ENCODE measurements at regions not wholly inside any gene's neighbourhood (a gene's known extent, or its start where the extent isn't known, plus 50 kb on each side); places are given as distances from the start of the nearest gene placed in this dataset.

- Histone ChIP-seq H3K27ac (ENCODE audit: low read length) (no peak overlapping the region), H3K36me3 (ENCODE audit: control insufficient read depth, insufficient read depth, low read length) (no peaks in the 10 kb centered on the region), H3K4me3 (ENCODE audit: low read length) (no peak overlapping the region), H3K27me3 (ENCODE audit: control insufficient read depth, insufficient read depth, low read length) (no peaks in the 10 kb centered on the region), H3K9me3 (replicated peaks; ENCODE audit: control insufficient read depth, low read depth, low read length) (no peaks in the 10 kb centered on the region), H3K4me1 (ENCODE audit: control insufficient read depth, insufficient read depth, low read length) (peaks cover 7% of the 10 kb centered on the region)
- WGBS (ENCODE audit: insufficient coverage) = no CpG with 5 or more reads among the region's 1 CpG
- no peak for DNase-seq
These were observed 719.5 kb downstream of the SLC4A3 start for GRCh38 chr2:220346919-220347318.

- H3K4me1 ChIP-seq (ENCODE audit: control insufficient read depth, insufficient read depth, low read length) = peaks cover 7% of the 10 kb centered on the region
- no peak overlapping the region for H3K4me3 ChIP-seq (ENCODE audit: low read length)
- DNase-seq = peak; percentile 84
- WGBS (ENCODE audit: insufficient coverage) = 17% methylated on average over 1 of the region's 2 CpGs
- no peak overlapping the region for H3K27ac ChIP-seq (ENCODE audit: low read length)
- no peaks in the 10 kb centered on the region for H3K36me3 ChIP-seq (ENCODE audit: control insufficient read depth, insufficient read depth, low read length)
- no peaks in the 10 kb centered on the region for H3K9me3 ChIP-seq (replicated peaks; ENCODE audit: control insufficient read depth, low read depth, low read length)
- H3K27me3 ChIP-seq (ENCODE audit: control insufficient read depth, insufficient read depth, low read length) = no peaks in the 10 kb centered on the region
These were observed 720.2 kb downstream of the SLC4A3 start for GRCh38 chr2:220347626-220348025.

- no peaks in the 10 kb centered on the region for H3K27me3 ChIP-seq (ENCODE audit: control insufficient read depth, insufficient read depth, low read length)
These were observed 720.8 kb downstream of the SLC4A3 start for GRCh38 chr2:220348206-220348605.

GRCh38 chr2:220353897-220354296 is 726.5 kb downstream of the SLC4A3 start:
- H3K4me3 ChIP-seq (ENCODE audit: low read length) = no peak overlapping the region
- no peaks in the 10 kb centered on the region for H3K36me3 ChIP-seq (ENCODE audit: control insufficient read depth, insufficient read depth, low read length)
- no peak overlapping the region for H3K27ac ChIP-seq (ENCODE audit: low read length)
- no peak for DNase-seq
- no peaks in the 10 kb centered on the region for H3K4me1 ChIP-seq (ENCODE audit: control insufficient read depth, insufficient read depth, low read length)
- no peaks in the 10 kb centered on the region for H3K9me3 ChIP-seq (replicated peaks; ENCODE audit: control insufficient read depth, low read depth, low read length)
- H3K27me3 ChIP-seq (ENCODE audit: control insufficient read depth, insufficient read depth, low read length) = no peaks in the 10 kb centered on the region

More at GRCh38 chr2:220348206-220348605, 720.8 kb downstream of the SLC4A3 start:
- no CpG with 5 or more reads among the region's 2 CpGs for WGBS (ENCODE audit: insufficient coverage)
- peak; percentile 94 for DNase-seq
- H3K27ac ChIP-seq (ENCODE audit: low read length) = no peak overlapping the region
- H3K9me3 ChIP-seq (replicated peaks; ENCODE audit: control insufficient read depth, low read depth, low read length) = no peaks in the 10 kb centered on the region
- H3K4me3 ChIP-seq (ENCODE audit: low read length) = no peak overlapping the region
- H3K4me1 ChIP-seq (ENCODE audit: control insufficient read depth, insufficient read depth, low read length) = peaks cover 7% of the 10 kb centered on the region
- H3K36me3 ChIP-seq (ENCODE audit: control insufficient read depth, insufficient read depth, low read length) = no peaks in the 10 kb centered on the region

- Histone ChIP-seq H3K36me3 (ENCODE audit: control insufficient read depth, insufficient read depth, low read length) (no peaks in the 10 kb centered on the region), H3K27me3 (ENCODE audit: control insufficient read depth, insufficient read depth, low read length) (no peaks in the 10 kb centered on the region), H3K4me1 (ENCODE audit: control insufficient read depth, insufficient read depth, low read length) (no peaks in the 10 kb centered on the region), H3K27ac (ENCODE audit: low read length) (no peak overlapping the region), H3K4me3 (ENCODE audit: low read length) (no peak overlapping the region), H3K9me3 (replicated peaks; ENCODE audit: control insufficient read depth, low read depth, low read length) (no peaks in the 10 kb centered on the region)
- WGBS (ENCODE audit: insufficient coverage) = no CpG with 5 or more reads among the region's 1 CpG
- DNase-seq = no peak
These were observed 728.6 kb downstream of the SLC4A3 start for GRCh38 chr2:220356076-220356475.

GRCh38 chr2:220365023-220365422 is 737.6 kb downstream of the SLC4A3 start:
- WGBS (ENCODE audit: insufficient coverage) = 67% methylated on average over 1 of the region's 2 CpGs
- Histone ChIP-seq H3K4me3 (ENCODE audit: low read length) (no peak overlapping the region), H3K36me3 (ENCODE audit: control insufficient read depth, insufficient read depth, low read length) (no peaks in the 10 kb centered on the region), H3K4me1 (ENCODE audit: control insufficient read depth, insufficient read depth, low read length) (no peaks in the 10 kb centered on the region), H3K9me3 (replicated peaks; ENCODE audit: control insufficient read depth, low read depth, low read length) (no peaks in the 10 kb centered on the region), H3K27me3 (ENCODE audit: control insufficient read depth, insufficient read depth, low read length) (no peaks in the 10 kb centered on the region), H3K27ac (ENCODE audit: low read length) (no peak overlapping the region)
- DNase-seq = no peak

GRCh38 chr2:220366765-220367164 is 739.3 kb downstream of the SLC4A3 start:
- Histone ChIP-seq H3K4me1 (ENCODE audit: control insufficient read depth, insufficient read depth, low read length) (no peaks in the 10 kb centered on the region), H3K27me3 (ENCODE audit: control insufficient read depth, insufficient read depth, low read length) (no peaks in the 10 kb centered on the region), H3K36me3 (ENCODE audit: control insufficient read depth, insufficient read depth, low read length) (no peaks in the 10 kb centered on the region), H3K4me3 (ENCODE audit: low read length) (no peak overlapping the region), H3K27ac (ENCODE audit: low read length) (no peak overlapping the region), H3K9me3 (replicated peaks; ENCODE audit: control insufficient read depth, low read depth, low read length) (no peaks in the 10 kb centered on the region)
- no CpG with 5 or more reads among the region's 1 CpG for WGBS (ENCODE audit: insufficient coverage)
- DNase-seq = no peak

- H3K27me3 ChIP-seq (ENCODE audit: control insufficient read depth, insufficient read depth, low read length) = no peaks in the 10 kb centered on the region
- no peak overlapping the region for H3K4me3 ChIP-seq (ENCODE audit: low read length)
- no peaks in the 10 kb centered on the region for H3K4me1 ChIP-seq (ENCODE audit: control insufficient read depth, insufficient read depth, low read length)
- no peak for DNase-seq
- H3K27ac ChIP-seq (ENCODE audit: low read length) = no peak overlapping the region
- H3K36me3 ChIP-seq (ENCODE audit: control insufficient read depth, insufficient read depth, low read length) = no peaks in the 10 kb centered on the region
- H3K9me3 ChIP-seq (replicated peaks; ENCODE audit: control insufficient read depth, low read depth, low read length) = no peaks in the 10 kb centered on the region
These were observed 743.3 kb downstream of the SLC4A3 start for GRCh38 chr2:220370764-220371163.

GRCh38 chr2:220371211-220371610 is 743.8 kb downstream of the SLC4A3 start:
- Histone ChIP-seq H3K9me3 (replicated peaks; ENCODE audit: control insufficient read depth, low read depth, low read length) (no peaks in the 10 kb centered on the region), H3K4me1 (ENCODE audit: control insufficient read depth, insufficient read depth, low read length) (no peaks in the 10 kb centered on the region), H3K27ac (ENCODE audit: low read length) (no peak overlapping the region), H3K27me3 (ENCODE audit: control insufficient read depth, insufficient read depth, low read length) (no peaks in the 10 kb centered on the region), H3K4me3 (ENCODE audit: low read length) (no peak overlapping the region), H3K36me3 (ENCODE audit: control insufficient read depth, insufficient read depth, low read length) (no peaks in the 10 kb centered on the region)
- no peak for DNase-seq
- WGBS (ENCODE audit: insufficient coverage) = no CpG with 5 or more reads among the region's 2 CpGs

- H3K9me3 ChIP-seq (replicated peaks; ENCODE audit: control insufficient read depth, low read depth, low read length) = no peaks in the 10 kb centered on the region
- DNase-seq = no peak
- H3K27ac ChIP-seq (ENCODE audit: low read length) = no peak overlapping the region
- no peaks in the 10 kb centered on the region for H3K27me3 ChIP-seq (ENCODE audit: control insufficient read depth, insufficient read depth, low read length)
- WGBS (ENCODE audit: insufficient coverage) = no CpG with 5 or more reads among the region's 2 CpGs
- H3K36me3 ChIP-seq (ENCODE audit: control insufficient read depth, insufficient read depth, low read length) = no peaks in the 10 kb centered on the region
- H3K4me3 ChIP-seq (ENCODE audit: low read length) = no peak overlapping the region
- no peaks in the 10 kb centered on the region for H3K4me1 ChIP-seq (ENCODE audit: control insufficient read depth, insufficient read depth, low read length)
These were observed 746.4 kb downstream of the SLC4A3 start for GRCh38 chr2:220373878-220374277.

- Histone ChIP-seq H3K4me1 (ENCODE audit: control insufficient read depth, insufficient read depth, low read length) (no peaks in the 10 kb centered on the region), H3K36me3 (ENCODE audit: control insufficient read depth, insufficient read depth, low read length) (no peaks in the 10 kb centered on the region), H3K9me3 (replicated peaks; ENCODE audit: control insufficient read depth, low read depth, low read length) (peaks cover 3% of the 10 kb centered on the region), H3K4me3 (ENCODE audit: low read length) (no peak overlapping the region), H3K27ac (ENCODE audit: low read length) (no peak overlapping the region), H3K27me3 (ENCODE audit: control insufficient read depth, insufficient read depth, low read length) (no peaks in the 10 kb centered on the region)
- no CpG with 5 or more reads among the region's 2 CpGs for WGBS (ENCODE audit: insufficient coverage)
- DNase-seq = no peak
These were observed 746.9 kb downstream of the SLC4A3 start for GRCh38 chr2:220374282-220374681.

Measured in muscle of leg (tissue), 3 donors.